Activated naive CD4-positive, alpha-beta T cell treated with Interleukin-2 at 50 U/mL for 16 hours (primary cell): ENCODE measurements at regions not wholly inside any gene's neighbourhood (a gene's known extent, or its start where the extent isn't known, plus 50 kb on each side); places are given as distances from the start of the nearest gene placed in this dataset.
"Not testable (repeated sequence)": the region's sequence is repeated elsewhere in the genome, so short reads cannot be mapped to it uniquely, and the experiment has no call there.

Experiments
- DNase-seq: peaks from one replicate; pipeline ENCODE4 v3.0.0-alpha.2; 2020

DNA sequence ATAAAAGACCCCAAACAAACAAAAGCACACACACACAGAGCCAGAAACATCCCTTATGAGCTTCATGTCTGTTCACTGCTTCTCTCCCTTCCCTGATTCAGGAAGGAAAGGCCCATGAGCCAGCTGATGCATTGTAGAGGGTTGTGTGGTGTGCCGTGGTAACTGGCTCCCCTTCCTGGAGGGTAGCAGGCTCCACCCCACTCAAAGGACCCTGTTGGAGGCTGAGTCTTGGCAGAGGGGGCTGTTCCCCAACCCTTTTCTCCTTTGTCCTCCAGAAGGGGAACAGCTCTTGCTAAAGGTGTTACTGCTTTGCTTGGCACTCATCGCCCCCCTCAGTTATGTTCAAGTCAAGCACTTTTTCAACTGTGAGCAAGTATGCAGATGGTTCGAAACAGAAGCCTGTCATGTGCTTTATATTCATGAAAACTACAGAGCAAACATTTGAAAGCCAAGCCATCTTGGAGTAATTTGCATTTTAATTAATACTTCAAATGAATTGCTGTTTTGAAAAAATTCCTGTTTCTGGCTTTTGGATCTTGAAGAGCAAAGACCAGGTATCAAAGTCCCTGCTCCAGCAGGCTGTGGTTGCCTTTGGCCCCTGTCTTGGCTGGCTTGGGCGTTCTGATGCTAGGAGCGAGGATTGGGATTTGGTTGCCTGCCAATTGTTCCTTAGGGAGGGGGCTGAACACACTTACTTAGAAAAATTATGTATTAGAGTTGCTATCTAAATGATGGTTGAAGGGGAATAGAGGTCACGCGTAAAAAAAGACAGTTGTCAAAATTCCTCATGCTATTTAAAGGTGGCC lies 267.8 kb downstream of the TSN start:
- DNase-seq, result no peak

DNA sequence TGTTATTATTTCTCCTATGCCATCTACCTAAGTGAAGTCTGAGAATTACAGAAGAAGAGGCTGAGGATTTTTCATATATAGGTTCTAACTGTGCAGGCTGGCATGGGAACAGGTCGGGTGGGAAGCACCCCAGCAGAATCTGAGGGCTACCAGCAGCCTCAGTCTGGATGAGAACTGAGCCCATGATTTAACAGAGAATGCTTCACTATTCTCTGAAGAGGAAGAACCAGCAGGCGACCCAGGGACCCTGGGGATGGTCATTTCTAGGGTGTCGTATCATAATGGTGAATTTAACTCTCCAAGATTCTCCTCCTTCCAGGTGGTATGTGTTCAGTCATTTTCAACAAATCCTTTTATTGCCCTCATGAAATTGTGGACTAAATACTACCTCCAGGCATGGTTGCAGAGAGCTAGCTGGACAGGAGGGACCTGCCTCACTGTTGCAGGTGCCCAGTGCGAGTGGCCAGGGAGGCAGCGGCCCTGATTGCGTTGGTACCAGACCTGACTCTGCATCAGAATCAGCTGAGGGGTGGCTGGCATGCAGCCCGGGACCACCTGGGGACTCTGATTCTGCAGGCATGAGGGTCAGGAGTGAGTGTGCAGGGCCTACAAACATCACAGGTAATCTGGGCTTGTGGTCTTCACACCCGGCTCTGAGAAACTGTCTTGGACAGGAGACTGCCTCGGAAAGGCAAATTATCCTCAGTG lies 272.2 kb downstream of the TSN start:
- DNase-seq, result no peak

DNA sequence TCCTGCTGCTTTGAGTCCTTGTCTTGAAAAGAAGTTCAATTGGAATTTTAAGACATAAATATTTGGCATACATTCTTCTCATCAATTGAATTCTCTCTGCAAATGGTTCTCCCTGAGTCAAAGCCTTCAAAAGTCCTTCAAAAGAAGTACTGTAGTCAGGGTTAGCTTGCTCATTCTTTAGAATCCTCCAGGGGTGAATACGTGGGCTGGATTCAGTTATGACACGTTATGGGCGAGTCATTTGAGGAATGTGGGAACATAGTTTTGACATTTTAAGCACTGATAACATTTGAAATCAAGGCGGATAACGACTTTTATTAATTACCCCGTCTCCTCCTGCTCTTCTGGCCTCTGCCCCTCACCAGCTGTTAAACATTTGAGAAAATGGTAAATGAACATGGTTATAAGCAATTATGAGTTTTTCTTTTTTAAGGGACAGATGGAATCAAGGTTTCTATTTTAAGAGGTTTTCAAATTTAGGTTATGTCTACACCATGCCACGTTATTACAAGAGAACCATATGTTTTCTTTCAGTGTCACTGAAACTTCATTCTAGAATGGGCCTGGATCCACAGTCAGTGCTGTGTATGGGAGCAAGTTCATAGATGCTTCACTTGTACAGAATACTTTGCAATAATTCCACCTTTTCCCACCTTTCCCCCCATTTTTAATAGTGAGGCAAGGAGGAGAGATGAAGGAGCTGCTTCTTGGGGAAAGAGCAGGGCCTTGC lies 273.1 kb downstream of the TSN start:
- DNase-seq, result no peak

DNA sequence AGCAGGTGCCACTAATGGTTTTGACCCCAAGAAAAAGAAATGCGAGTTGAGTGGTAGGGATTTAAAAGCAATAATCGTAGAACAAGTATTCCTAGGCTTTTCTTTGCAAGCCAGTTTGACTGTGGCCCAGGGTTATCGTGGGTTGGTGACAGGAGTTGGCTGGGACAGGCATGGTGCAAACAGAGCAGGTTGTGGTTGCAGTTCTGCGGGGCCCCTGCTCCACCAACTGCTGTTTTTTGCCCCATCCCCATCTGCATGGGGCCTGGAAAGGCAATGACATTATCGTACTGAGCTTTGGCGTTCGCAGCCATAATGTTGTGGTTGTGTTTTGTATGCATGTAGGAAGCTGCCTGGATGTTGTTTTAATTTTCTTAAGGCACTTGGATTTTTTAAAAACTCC lies 274.0 kb downstream of the TSN start:
- DNase-seq, result no peak

DNA sequence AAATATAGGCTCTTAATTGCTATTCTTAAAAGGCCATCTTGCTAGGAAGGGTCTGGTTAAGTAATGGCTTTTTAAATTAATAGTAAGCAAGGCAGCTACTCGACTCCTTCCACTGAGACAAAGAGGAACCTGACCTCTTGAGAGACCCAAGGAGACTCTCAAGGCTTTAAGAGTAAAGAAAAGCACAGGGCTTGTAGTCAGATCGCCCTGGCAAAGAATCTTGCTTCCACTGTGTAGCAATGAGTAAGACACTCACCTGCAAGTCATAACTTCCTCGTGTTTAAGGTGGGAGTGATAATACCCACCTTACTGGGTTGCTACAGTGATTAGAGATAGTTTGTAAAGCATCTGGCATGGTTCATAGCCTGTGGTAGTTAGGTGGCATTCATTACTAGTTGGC lies 274.5 kb downstream of the TSN start:
- DNase-seq, result no peak

DNA sequence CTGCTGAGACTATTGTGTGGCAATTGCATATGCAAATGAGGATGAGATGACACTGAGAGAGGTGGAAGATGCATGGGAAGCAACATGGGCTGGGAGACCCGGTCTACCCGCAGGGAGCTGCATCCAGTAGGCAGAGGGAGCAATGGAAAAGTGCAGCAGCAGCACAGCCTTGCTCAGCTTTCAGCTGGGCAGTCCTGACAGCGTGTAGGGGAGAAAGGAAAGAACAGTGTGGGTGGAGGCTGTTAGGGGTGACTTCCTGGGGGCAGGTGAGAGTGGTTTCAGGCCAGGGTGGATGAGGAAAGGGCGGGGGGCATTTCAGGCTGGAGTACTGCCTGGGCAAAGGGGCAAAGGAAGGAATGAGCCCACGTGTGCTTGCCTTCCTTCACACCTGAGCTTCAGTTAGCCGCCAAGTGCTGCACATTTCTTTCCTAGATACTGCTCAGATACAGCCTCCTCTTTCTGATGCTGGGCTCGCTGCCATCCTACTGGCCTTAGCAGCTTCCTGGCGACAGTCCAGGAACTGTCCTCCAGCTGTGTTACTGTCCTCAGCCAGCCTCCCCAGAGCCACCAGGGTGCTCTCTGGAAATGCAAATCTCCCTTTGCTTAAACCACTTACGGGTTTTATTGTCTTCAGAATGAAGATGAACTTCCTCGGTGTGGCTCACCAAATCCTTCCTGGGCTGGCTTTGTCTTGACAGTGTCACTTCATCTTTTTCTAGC lies 276.3 kb downstream of the TSN start:
- no peak for DNase-seq

DNA sequence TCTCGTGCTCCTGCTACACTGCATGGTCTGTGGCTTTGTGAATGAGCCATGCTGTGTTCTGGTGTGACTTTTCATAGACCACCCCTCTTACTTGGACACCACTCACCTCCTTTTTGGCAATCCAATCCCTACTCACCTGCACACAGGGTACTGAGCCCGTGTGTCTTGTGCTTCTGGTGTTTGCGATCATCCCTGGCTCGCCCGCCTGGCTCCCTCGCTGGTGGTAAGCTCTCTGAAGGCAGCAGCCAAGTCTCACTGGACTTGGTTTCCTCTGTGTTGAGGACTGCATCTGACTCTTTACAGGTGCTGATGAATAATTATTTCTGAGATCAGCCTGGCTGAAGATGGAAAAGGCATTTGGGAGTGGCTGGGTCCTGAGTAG lies 276.8 kb downstream of the TSN start:
- DNase-seq, result no peak

DNA sequence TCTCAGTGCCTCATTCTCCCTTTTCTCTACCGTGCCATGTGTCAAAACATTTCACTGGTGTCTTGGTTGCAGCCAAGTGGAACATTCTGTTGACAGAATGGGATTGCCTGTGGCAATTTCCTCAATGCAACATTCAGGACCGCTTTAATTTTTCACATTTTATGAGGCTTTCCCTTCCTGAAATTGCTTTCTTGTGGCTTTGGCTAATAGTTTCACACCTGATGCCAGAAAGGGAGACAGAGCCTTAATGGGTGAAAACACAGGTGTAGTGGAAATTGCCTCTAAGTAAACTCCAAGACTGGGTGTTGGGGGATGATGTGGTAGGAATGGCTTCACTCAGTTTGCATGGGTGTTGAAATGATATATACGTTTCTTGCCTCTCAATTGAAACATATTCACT lies 278.3 kb downstream of the TSN start:
- no peak for DNase-seq

DNA sequence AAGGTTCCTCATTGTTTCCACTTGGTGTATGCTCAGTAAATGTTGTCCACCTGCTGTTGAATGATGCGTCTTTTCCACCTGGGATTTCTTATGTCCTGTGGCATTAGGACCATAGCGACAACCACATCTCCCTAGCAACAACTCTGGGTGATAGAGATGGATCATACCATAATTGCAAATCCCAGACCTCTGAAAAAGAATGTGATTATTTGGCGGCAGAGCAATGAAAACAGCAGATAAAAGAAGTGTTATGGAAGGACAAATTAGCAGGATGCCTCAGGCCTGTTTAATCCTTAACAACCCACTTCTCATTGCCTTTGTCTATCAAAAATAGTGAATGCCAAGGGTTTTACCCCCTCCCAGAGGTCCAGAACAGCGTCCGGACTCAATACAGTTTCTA lies 278.9 kb downstream of the TSN start:
- no peak for DNase-seq

DNA sequence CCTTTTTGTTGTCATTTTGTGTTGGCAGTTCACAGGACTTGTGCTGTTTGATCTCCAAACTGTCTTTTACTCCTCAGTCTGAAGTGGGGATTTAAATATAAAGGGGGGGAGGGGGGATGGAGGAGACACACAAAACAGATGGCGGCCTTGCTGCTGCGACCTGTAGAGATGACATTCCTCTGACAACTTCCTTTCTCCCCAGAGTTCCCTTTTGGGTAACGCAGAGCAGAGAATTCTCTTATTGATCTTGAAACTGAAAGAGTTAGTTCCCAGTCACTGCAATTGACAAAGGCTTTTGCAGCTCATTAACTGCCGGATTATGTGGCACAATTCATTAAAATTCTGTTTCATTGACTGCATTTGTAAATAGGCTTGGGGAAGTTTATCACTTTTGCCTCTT lies 279.3 kb downstream of the TSN start:
- no peak for DNase-seq

DNA sequence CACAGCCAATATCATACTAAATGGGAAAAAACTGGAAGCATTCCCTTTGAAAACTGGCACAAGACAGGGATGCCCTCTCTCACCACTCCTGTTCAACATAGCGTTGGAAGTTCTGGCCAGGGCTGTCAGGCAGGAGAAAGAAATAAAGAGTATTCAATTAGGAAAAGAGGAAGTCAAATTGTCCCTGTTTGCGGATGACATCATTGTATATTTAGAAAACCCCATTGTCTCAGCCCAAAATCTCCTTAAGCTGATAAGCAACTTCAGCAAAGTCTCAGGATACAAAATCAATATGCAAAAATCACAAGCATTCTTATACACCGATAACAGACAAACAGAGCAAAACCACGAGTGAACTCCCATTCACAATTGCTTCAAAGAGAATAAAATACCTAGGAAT lies 283.4 kb downstream of the TSN start:
- not testable (repeated sequence) for DNase-seq

DNA sequence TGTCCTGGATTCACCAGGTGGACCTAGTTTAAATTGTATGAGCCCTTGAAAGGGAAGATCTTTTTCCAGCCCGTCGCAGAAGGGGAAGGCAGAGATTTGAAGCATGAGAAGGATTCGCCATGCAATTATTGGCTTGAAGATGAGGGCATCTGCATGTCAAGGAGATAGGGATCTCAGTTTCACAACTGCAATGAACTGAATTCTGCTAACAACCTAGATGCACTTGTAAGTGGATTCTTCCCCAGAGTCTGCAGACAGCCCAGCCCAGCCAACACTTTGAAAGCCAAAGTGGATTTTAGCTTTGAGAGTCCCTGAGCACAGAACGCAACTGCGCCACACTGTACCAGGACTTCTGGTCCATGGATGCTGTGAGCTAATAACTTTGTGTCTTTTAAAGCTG lies 286.0 kb downstream of the TSN start:
- DNase-seq, result no peak

DNA sequence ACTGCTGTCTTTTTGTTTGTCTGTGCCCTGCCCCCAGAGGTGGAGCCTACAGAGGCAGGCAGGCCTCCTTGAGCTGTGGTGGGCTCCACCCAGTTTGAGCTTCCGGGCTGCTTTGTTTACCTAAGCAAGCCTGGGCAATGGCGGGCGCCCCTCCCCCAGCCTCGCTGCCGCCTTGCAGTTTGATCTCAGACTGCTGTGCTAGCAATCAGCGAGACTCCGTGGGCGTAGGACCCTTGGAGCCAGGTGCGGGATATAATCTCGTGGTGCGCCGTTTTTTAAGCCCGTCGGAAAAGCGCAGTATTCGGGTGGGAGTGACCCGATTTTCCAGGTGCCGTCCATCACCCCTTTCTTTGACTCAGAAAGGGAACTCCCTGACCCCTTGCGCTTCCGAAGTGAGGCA lies 296.2 kb downstream of the TSN start:
- DNase-seq, result not testable (repeated sequence)

DNA sequence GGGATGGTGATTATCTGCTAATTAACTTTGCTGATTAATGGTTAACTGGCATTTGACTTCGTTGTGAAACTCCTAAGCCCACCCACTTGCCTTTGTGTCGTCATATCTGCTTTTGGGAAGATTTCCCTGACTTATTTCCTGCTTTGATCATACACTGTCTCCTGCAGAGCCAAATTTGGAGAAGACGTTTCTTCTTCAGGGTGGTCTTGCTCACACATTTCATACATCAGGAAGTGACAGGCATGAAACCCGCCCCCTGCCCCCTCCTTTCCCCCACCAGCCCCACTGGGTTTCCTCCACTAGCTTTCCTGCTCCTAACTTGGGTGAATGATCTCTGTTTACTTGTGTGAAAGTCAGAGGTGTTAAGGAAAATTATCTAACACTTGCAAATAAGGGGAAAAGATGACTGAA lies 300.1 kb downstream of the TSN start:
- DNase-seq, result no peak

DNA sequence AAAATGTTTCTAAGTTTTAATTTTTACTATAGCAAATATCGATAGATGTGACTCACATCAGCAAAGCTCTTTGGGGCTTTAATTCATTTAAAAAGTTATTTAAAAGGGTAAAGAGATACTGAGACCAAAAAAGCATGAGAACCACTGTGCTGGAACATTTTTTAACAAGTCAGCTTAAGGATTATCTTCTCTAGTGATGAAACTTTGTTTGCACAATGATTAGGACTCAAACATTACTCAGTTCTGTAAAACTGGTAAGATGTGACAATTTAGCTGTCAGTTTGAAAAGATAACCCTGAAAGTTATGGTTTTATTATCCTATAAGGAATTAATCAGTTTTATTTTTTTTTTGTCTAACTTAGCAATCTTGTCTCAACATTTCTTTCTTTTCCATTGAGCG lies 301.4 kb downstream of the TSN start:
- DNase-seq, result no peak

DNA sequence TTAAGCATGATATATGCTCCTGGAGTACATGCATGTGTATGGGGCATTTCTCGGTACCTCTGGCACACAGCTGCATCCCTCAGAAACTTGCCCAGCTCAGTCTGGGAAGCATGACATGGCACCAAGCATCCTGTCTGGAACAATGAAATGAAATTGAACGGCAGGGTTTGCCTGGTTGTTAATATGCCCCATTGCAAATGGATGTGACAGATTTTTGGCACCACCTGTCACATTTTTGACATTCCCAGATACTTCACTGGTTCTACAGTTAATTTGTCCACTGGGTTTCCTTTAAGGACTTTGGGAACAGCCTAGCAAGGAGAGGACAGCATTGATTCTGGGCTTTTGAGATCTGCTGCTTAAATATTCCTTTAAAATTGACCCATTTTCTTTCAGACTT lies 305.8 kb downstream of the TSN start:
- no peak for DNase-seq

DNA sequence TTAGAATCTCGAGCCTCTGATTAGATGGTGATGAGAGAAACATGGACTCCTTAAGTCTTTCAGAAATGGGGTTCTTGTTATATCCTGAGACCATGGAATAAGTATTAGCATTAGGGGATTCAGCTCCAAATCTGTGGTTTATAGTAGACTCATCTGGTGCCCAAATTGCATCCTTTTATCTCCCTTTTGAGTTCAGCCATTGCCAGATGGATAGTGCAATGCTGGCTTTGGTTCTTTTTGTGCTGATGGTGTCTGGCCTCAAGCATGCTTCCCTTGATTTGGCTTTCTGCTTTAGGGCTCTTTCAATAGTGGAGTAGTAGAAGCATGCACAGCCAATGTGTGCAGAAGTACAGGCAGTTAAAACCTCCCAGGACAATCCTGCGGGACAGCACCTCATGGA lies 306.4 kb downstream of the TSN start:
- DNase-seq, result no peak

DNA sequence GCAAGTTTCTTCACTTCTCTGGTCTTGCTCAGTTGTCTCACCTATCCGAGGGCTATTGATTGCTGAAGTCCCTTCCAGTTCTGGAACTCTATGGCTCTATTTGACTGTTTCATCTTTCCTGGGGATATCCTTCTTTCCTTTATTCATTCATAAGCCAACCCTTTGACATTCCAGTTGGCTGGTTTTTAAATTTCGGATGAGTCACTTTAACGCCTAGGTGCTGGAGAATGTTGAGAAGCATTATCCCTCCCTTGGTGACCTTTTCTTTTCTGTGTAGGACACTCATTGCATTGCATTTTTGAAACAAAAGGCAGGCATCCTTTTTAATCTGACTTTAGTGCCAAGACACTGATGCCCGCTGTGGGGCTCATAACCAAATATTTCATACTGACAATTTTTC lies 307.1 kb downstream of the TSN start:
- no peak for DNase-seq

DNA sequence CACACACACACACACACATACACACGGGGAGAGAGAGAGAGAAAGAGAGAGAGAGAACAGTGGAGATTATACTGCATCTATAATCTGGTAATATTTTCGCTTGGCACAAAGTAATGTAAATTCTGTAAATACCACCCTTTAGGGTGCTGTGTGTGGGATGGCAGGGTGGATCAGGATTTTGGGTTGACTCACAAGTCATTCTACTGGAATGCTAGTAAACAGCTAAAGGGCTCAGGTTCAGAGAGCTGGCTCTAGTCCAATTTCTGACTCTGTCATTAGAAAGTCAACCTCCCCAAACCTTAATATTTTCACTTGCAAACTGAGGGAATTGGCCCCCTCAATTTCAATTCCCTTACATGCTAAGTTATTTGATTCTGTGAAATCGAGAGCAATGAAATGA lies 308.3 kb downstream of the TSN start:
- no peak for DNase-seq

DNA sequence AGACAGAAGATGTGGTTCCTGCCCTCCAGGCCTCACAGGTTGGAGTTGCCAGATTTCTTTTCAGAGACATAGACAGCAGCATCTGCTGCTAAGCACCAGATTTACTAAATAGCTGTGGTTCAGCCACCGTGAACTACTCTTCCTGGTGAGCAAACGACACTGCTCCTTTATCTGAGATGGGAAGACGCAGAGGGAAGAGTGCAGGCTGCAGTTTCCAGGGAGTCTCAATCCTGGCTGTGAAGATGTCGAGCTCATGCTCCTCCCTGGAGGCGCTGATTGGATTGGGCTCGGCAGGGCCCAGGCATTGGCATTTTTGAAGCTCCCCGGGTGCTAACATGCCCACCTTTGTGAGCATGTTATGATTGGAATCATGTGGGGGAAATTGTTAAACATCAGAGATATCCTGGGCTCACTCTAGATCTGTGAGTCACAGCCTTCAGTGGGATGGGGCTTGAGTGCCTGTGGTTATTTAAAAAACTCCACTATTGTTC lies 314.8 kb downstream of the TSN start:
- DNase-seq, result no peak

DNA sequence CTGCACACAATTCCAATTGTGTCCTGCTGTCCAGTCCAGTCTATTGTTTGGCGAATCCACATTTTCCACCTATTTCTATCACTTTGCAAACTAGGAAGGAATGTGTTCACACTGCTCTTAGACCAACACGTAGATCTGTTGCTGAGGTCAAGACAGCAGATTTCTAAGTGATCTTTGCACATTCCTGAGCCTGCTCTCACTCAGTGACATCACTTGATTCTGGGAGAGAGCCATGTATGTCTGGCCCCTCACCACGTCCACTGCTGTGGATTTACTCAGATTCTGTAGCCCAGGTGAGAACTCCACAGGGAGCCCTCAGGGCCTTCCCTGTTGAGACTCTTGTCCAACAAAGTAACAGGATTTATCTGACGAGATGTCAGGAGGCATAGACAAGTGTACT lies 317.2 kb downstream of the TSN start:
- DNase-seq, result no peak

DNA sequence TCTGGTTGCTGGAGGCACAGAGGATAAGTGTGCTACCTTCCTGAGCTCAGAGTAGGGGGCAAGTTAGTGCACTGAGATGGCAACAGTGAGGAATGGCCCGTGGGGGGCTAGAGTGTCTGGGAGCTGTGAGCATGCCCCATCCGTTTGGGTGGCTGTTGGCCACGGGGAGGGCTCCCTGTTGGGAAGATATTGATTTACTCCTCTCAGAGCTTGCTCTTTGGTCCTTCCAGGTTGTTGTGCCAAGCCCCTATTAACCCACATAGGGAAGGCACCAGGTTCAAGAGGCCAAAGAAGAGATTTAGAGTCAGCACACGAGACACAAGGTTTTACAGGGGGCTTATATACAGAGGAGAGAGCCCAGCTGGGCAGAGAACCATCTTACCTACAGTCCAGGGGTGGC lies 318.8 kb downstream of the TSN start:
- no peak for DNase-seq

DNA sequence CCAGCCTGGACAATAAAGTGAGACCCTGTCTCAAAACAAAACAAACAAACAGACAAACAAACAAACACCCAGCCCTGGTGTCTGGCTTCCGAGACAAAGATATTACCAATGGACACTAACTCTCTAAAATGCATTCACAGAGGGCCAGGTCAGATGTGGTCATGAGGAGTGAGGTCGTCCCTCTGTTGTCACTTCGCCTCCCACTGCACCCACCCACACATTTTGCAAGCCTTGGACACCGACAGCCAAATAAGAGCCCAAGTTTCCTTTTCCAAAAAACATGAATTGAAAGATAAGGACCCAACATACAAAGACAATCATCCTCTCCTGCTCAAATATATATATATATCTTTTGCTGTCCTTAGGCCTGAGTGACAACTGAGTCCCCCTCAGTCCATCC lies 319.9 kb downstream of the TSN start:
- no peak for DNase-seq
